Prostate gland (tissue), 2 donors: ENCODE measurements at regions not wholly inside any gene's neighbourhood (a gene's known extent, or its start where the extent isn't known, plus 50 kb on each side); places are given as distances from the start of the nearest gene placed in this dataset.

Experiments
- DNase-seq: peaks from one replicate; pipeline ENCODE4 v3.0.0-alpha.2; 2019; ENCODE audit warnings: low spot score
- H3K27ac ChIP-seq, 2 donors: fragments of 200-600 bp; sonication (generic); 2 replicates each; pipeline ENCODE4 v1.5.1; 2017 to 2019
- H3K27me3 ChIP-seq: fragments of 200-600 bp; sonication (generic); replicated peaks from 2 replicates; pipeline ENCODE4 v1.5.1; 2019; ENCODE audit not compliant: insufficient read depth
- H3K36me3 ChIP-seq, 2 donors: fragments of 200-600 bp; sonication (generic); 1 replicate in 1 of 2; 2 replicates in 1 of 2; pipeline versions ENCODE4 v1.5.1 to v1.8.1; 2017 to 2019
- H3K4me1 ChIP-seq: fragments of 200-600 bp; sonication (generic); replicated peaks from 2 replicates; pipeline ENCODE4 v1.5.1; 2019
- H3K4me3 ChIP-seq, 2 donors: fragments of 200-600 bp; sonication (generic); 2 replicates each; pipeline ENCODE4 v1.5.1; 2017 to 2019
- H3K9me3 ChIP-seq: fragments of 200-600 bp; sonication (generic); 2 replicates; pipeline ENCODE4 v1.5.1; 2017
- CTCF ChIP-seq, 4 experiments: fragments of 200-600 bp in 2 of 4; fragments of 450-650 bp in 2 of 4; sonication (generic) in 2 of 4; IDR thresholded peaks; 1 replicate in 3 of 4; 2 replicates in 1 of 4; pipeline ENCODE4 v1.5.1; 2016 to 2019; ENCODE audit warnings: antibody characterized with exemption in 4 of 4, mild to moderate bottlenecking in 2 of 4, moderate library complexity in 2 of 4
- POLR2A ChIP-seq: fragments of 450-650 bp; IDR thresholded peaks from one replicate; pipeline ENCODE4 v1.6.1; 2016; ENCODE audit warnings: antibody characterized with exemption, mild to moderate bottlenecking
- POLR2AphosphoS5 ChIP-seq: sonication (generic); formaldehyde crosslinking; IDR thresholded peaks from one replicate; pipeline ENCODE4 v1.6.1; 2017; ENCODE audit warnings: antibody characterized with exemption
- WGBS: methylation state at CpG from one replicate; pipeline ENCODE4 v1.1.5; 2018; 5-methylcytosine and 5-hydroxymethylcytosine counted together
- intact Hi-C: fragments of 100-400 bp; cut with DNase I; formaldehyde crosslinking; loops from one replicate; pipeline ENCODE4 v1.14.2; 2022

GRCh38 chr3:168990621-168991020, 672.9 kb downstream of the MECOM start:
- Histone ChIP-seq H3K36me3 (no peaks in the 10 kb centered on the region), H3K9me3 (no peaks in the 10 kb centered on the region), H3K4me1 (no peaks in the 10 kb centered on the region), H3K27me3 (no peaks in the 10 kb centered on the region), H3K4me3 (no peak overlapping the region), H3K27ac (no peak overlapping the region)
- WGBS = 84% methylated on average over 3 of the region's 3 CpGs
- intact Hi-C loops = no loop called here
- DNase-seq = no peak
- TF ChIP-seq POLR2A = no peak
- no peak for TF ChIP-seq CTCF (IDR thresholded peaks at IDR 0.05)
- no peak for TF ChIP-seq POLR2AphosphoS5

GRCh38 chr3:168990134-168990533, 673.4 kb downstream of the MECOM start:
- H3K27me3 ChIP-seq = no peaks in the 10 kb centered on the region
- H3K27ac ChIP-seq = no peak overlapping the region
- 20% methylated on average over 2 of the region's 2 CpGs for WGBS
- H3K36me3 ChIP-seq = no peaks in the 10 kb centered on the region
- no peak for TF ChIP-seq POLR2AphosphoS5
- no peak for TF ChIP-seq CTCF (IDR thresholded peaks at IDR 0.05)
- no peak for TF ChIP-seq POLR2A
- H3K9me3 ChIP-seq = no peaks in the 10 kb centered on the region
- no peak overlapping the region for H3K4me3 ChIP-seq
- intact Hi-C loops = no loop called here
- no peak for DNase-seq
- no peaks in the 10 kb centered on the region for H3K4me1 ChIP-seq

- no peaks in the 10 kb centered on the region for H3K4me1 ChIP-seq
- intact Hi-C loops = no loop called here
- WGBS = 32% methylated on average over 5 of the region's 5 CpGs
Measured at GRCh38 chr3:168989396-168989795, 674.1 kb downstream of the MECOM start.

GRCh38 chr3:168988853-168989252, 674.7 kb downstream of the MECOM start:
- no peaks in the 10 kb centered on the region for H3K4me1 ChIP-seq
- no peak for TF ChIP-seq POLR2AphosphoS5
- WGBS = 55% methylated on average over 1 of the region's 1 CpG

More at GRCh38 chr3:168989396-168989795, 674.1 kb downstream of the MECOM start:
- Histone ChIP-seq H3K4me3 (no peak overlapping the region), H3K9me3 (no peaks in the 10 kb centered on the region), H3K36me3 (no peaks in the 10 kb centered on the region), H3K27ac (no peak overlapping the region), H3K27me3 (no peaks in the 10 kb centered on the region)
- no peak for TF ChIP-seq CTCF (IDR thresholded peaks at IDR 0.05)
- TF ChIP-seq POLR2A = no peak
- peak; percentile 59 for TF ChIP-seq POLR2AphosphoS5
- DNase-seq = peak; percentile 60

GRCh38 chr3:168984872-168985271, 678.6 kb downstream of the MECOM start:
- 63% methylated on average over 1 of the region's 1 CpG for WGBS
- Histone ChIP-seq H3K27ac (no peak overlapping the region), H3K4me1 (no peaks in the 10 kb centered on the region), H3K27me3 (no peaks in the 10 kb centered on the region), H3K4me3 (no peak overlapping the region), H3K36me3 (no peaks in the 10 kb centered on the region), H3K9me3 (no peaks in the 10 kb centered on the region)
- DNase-seq = no peak
- TF ChIP-seq CTCF (IDR thresholded peaks at IDR 0.05) (no peak), POLR2AphosphoS5 (no peak), POLR2A (no peak)
- intact Hi-C loops = no loop called here

More at GRCh38 chr3:168988853-168989252, 674.7 kb downstream of the MECOM start:
- Histone ChIP-seq H3K9me3 (no peaks in the 10 kb centered on the region), H3K27me3 (no peaks in the 10 kb centered on the region), H3K27ac (no peak overlapping the region), H3K4me3 (no peak overlapping the region), H3K36me3 (no peaks in the 10 kb centered on the region)
- no peak for DNase-seq
- intact Hi-C loops = no loop called here
